H1 (cell line): ENCODE measurements at regions not wholly inside any gene's neighbourhood (a gene's known extent, or its start where the extent isn't known, plus 50 kb on each side); places are given as distances from the start of the nearest gene placed in this dataset.

ENCODE experiments used
- CTCF ChIA-PET: fragments of 300-600 bp; sonication (Branson Sonifier 250); formaldehyde crosslinking; loops from one replicate; lab custom pipeline; 2021; ENCODE audit not compliant: partially characterized antibody; lab: Charles Lee
- POLR2A ChIA-PET: fragments of 300-600 bp; sonication (Branson Sonifier 250); formaldehyde crosslinking; loops from one replicate; lab custom pipeline; 2021; ENCODE audit warnings: inconsistent platforms; ENCODE audit not compliant: partially characterized antibody; lab: Charles Lee
- DNase-seq, 2 experiments: peaks; one replicate each; pipeline versions ENCODE4 v3.0.0 to v3.0.0-alpha.2; 2010 to 2022; ENCODE audit warnings: low spot score in 2 of 2, low read depth in 1 of 2, mixed read lengths in 1 of 2
- FAIRE-seq: peaks from 2 replicates; lab custom pipeline; 2011; peaks lifted over from hg19 to GRCh38; lab: Jason Lieb, UNC
- H2AFZ ChIP-seq: 2 replicates; pipeline ENCODE4 v1.8.1; 2012; ENCODE audit warnings: low read length, inconsistent platforms
- H2AK5ac ChIP-seq: 2 replicates; pipeline ENCODE4 v1.6.1; 2013; ENCODE audit warnings: low read depth, low read length
- H2BK120ac ChIP-seq: replicated peaks from 2 replicates; pipeline ENCODE3; 2013; ENCODE audit warnings: low read depth, low read length, inconsistent platforms
- H2BK12ac ChIP-seq: 2 replicates; pipeline ENCODE4 v1.6.1; 2013; ENCODE audit warnings: low read depth, low read length
- H2BK15ac ChIP-seq: 2 replicates; pipeline ENCODE4 v1.6.1; 2013; ENCODE audit warnings: low read length
- H2BK20ac ChIP-seq: 2 replicates; pipeline ENCODE4 v1.6.1; 2013; ENCODE audit warnings: low read length
- H2BK5ac ChIP-seq: 2 replicates; pipeline ENCODE4 v1.6.1; 2013; ENCODE audit warnings: low read depth, low read length
- H3K14ac ChIP-seq: 2 replicates; pipeline ENCODE4 v1.6.1; 2013; ENCODE audit warnings: inconsistent platforms; ENCODE audit not compliant: insufficient read length
- H3K18ac ChIP-seq: 2 replicates; pipeline ENCODE4 v1.6.1; 2013; ENCODE audit warnings: low read length; ENCODE audit errors: extremely low read depth
- H3K23ac ChIP-seq: 2 replicates; pipeline ENCODE4 v1.6.1; 2013; ENCODE audit warnings: inconsistent platforms; ENCODE audit not compliant: insufficient read length
- H3K23me2 ChIP-seq: 2 replicates; pipeline ENCODE4 v1.6.1; 2013; ENCODE audit warnings: low read depth, low read length
- H3K27ac ChIP-seq: 2 replicates; pipeline ENCODE4 v1.6.1; 2011; ENCODE audit warnings: low read depth, low read length, inconsistent platforms
- H3K27me3 ChIP-seq, 4 experiments: replicated peaks in 1 of 4; 1 replicate in 1 of 4; 2 replicates in 3 of 4; pipeline versions ENCODE4 v1.6.1 to v1.8.1; 2011 to 2013; ENCODE audit warnings: low read length in 3 of 4, mild to moderate bottlenecking in 3 of 4, inconsistent platforms in 2 of 4, mixed read lengths in 2 of 4, moderate library complexity in 1 of 4; ENCODE audit not compliant: control insufficient read depth in 3 of 4, insufficient read depth in 3 of 4; ENCODE audit errors: extremely low read depth in 1 of 4
- H3K36me3 ChIP-seq, 4 experiments: 2 replicates each; pipeline versions ENCODE4 v1.6.1 to v1.8.1; 2011 to 2013; ENCODE audit warnings: mild to moderate bottlenecking in 4 of 4, low read length in 3 of 4, moderate library complexity in 2 of 4, control low read depth in 1 of 4, inconsistent platforms in 1 of 4; ENCODE audit not compliant: insufficient read depth in 4 of 4, control insufficient read depth in 2 of 4
- H3K4ac ChIP-seq: replicated peaks from 2 replicates; pipeline ENCODE3; 2013; ENCODE audit warnings: low read length, low read depth, mixed read lengths, inconsistent platforms; ENCODE audit not compliant: insufficient read length
- H3K4me1 ChIP-seq, 4 experiments: replicated peaks in 1 of 4; 1 replicate in 1 of 4; 2 replicates in 3 of 4; pipeline versions ENCODE4 v1.6.1 to v1.8.1; 2011 to 2013; ENCODE audit warnings: low read length in 3 of 4, inconsistent platforms in 2 of 4, mixed read lengths in 1 of 4; ENCODE audit not compliant: insufficient read depth in 4 of 4, control insufficient read depth in 3 of 4
- H3K4me2 ChIP-seq, 2 experiments: 2 replicates each; pipeline versions ENCODE4 v1.6.1 to v1.8.1; 2011 to 2013; ENCODE audit warnings: low read depth in 2 of 2, low read length in 2 of 2, control low read depth in 1 of 2, inconsistent platforms in 1 of 2, mild to moderate bottlenecking in 1 of 2; ENCODE audit not compliant: insufficient read depth in 1 of 2
- H3K4me3 ChIP-seq, 4 experiments: fragments of 200-600, 300-600 bp in 1 of 4; sonication (generic), shearing (Covaris generic), sonication (Bioruptor Twin) in 1 of 4; 2 replicates each; pipeline versions ENCODE4 v1.5.1 to v1.8.1; 2011 to 2016; ENCODE audit warnings: low read length in 4 of 4, low read depth in 3 of 4, control low read depth in 2 of 4, inconsistent platforms in 2 of 4, mild to moderate bottlenecking in 2 of 4, mixed read lengths in 1 of 4, moderate library complexity in 1 of 4; ENCODE audit not compliant: insufficient read depth in 2 of 4; ENCODE audit errors: extremely low read depth in 1 of 4
- H3K56ac ChIP-seq: replicated peaks from 2 replicates; pipeline ENCODE3; 2013; ENCODE audit warnings: low read depth, mild to moderate bottlenecking, mixed read lengths, low read length, inconsistent platforms; ENCODE audit not compliant: insufficient read length
- H3K79me1 ChIP-seq: 2 replicates; pipeline ENCODE4 v1.6.1; 2013; ENCODE audit warnings: low read depth, low read length, control low read depth
- H3K79me2 ChIP-seq, 2 experiments: 2 replicates each; pipeline versions ENCODE4 v1.6.1 to v1.8.1; 2012 to 2013; ENCODE audit warnings: low read length in 2 of 2, mild to moderate bottlenecking in 2 of 2, inconsistent platforms in 1 of 2; ENCODE audit not compliant: insufficient read depth in 2 of 2, control insufficient read depth in 1 of 2
- H3K9ac ChIP-seq, 4 experiments: replicated peaks in 1 of 4; 1 replicate in 1 of 4; 2 replicates in 3 of 4; pipeline versions ENCODE4 v1.6.1 to v1.8.1; 2011 to 2013; ENCODE audit warnings: low read depth in 3 of 4, low read length in 3 of 4, control low read depth in 2 of 4, mild to moderate bottlenecking in 2 of 4, moderate library complexity in 2 of 4, inconsistent platforms in 1 of 4; ENCODE audit errors: extremely low read depth in 1 of 4
- H3K9me3 ChIP-seq, 2 experiments: 2 replicates each; pipeline versions ENCODE4 v1.6.1 to v1.8.1; 2012 to 2013; ENCODE audit warnings: mild to moderate bottlenecking in 2 of 2, moderate library complexity in 2 of 2, control low read depth in 1 of 2, inconsistent platforms in 1 of 2, low read depth in 1 of 2, low read length in 1 of 2, mixed read lengths in 1 of 2; ENCODE audit not compliant: insufficient read depth in 2 of 2
- H4K20me1 ChIP-seq, 2 experiments: replicated peaks in 1 of 2; 2 replicates each; pipeline versions ENCODE3 to v1.8.1; 2011 to 2013; ENCODE audit warnings: inconsistent platforms in 2 of 2, low read length in 2 of 2, mild to moderate bottlenecking in 1 of 2; ENCODE audit not compliant: insufficient read depth in 2 of 2, control insufficient read depth in 1 of 2
- H4K5ac ChIP-seq: 2 replicates; pipeline ENCODE4 v1.6.1; 2013; ENCODE audit warnings: low read length, low read depth, mixed read lengths, inconsistent platforms; ENCODE audit not compliant: insufficient read length
- H4K8ac ChIP-seq: 2 replicates; pipeline ENCODE4 v1.8.0; 2013; ENCODE audit warnings: mild to moderate bottlenecking, moderate library complexity, low read length, inconsistent platforms; ENCODE audit not compliant: insufficient read depth; ENCODE audit errors: extremely low read depth
- H4K91ac ChIP-seq: replicated peaks from 2 replicates; pipeline ENCODE3; 2013; ENCODE audit warnings: low read length, mixed read lengths, inconsistent platforms; ENCODE audit not compliant: insufficient read length
- EGR1 ChIP-seq: IDR thresholded peaks from 2 replicates; pipeline ENCODE4 v1.6.1; 2011; ENCODE audit warnings: low read depth, low read length, borderline replicate concordance
- RXRA ChIP-seq: IDR thresholded peaks from 2 replicates; pipeline ENCODE4 v1.6.1; 2011; ENCODE audit warnings: low read depth, mild to moderate bottlenecking, low read length, moderate library complexity; ENCODE audit not compliant: insufficient read depth
- SP2 ChIP-seq: IDR thresholded peaks from 2 replicates; pipeline ENCODE4 v1.6.1; 2012; ENCODE audit warnings: mild to moderate bottlenecking, low read length, inconsistent platforms
- WGBS, 2 experiments: shearing (Covaris generic) in 1 of 2; methylation state at CpG; one replicate each; pipeline versions ENCODE4 v1.1.6 to v1.1.7; 2013 to 2015; ENCODE audit warnings: low lambda C conversion rate in 2 of 2, mixed read lengths in 2 of 2, inconsistent platforms in 1 of 2, low coverage in 1 of 2, missing lambda C conversion rate in 1 of 2; ENCODE audit not compliant: insufficient replicate concordance in 2 of 2, insufficient coverage in 1 of 2, insufficient read length in 1 of 2; ENCODE audit errors: extremely low coverage in 1 of 2, missing lambda C conversion rate in 1 of 2; 5-methylcytosine and 5-hydroxymethylcytosine counted together

GRCh38 chr9:3675946-3676345 lies 150.1 kb upstream of the RFX3 start:
- no peak overlapping the region for H2BK15ac ChIP-seq
- no peaks in the 10 kb centered on the region for H3K36me3 ChIP-seq
- no peak overlapping the region for H2BK120ac ChIP-seq
- H3K79me1 ChIP-seq, result no peaks in the 10 kb centered on the region
- H4K20me1 ChIP-seq, result no peaks in the 10 kb centered on the region
- no peak overlapping the region for H4K8ac ChIP-seq
- H3K4me3 ChIP-seq, result no peak overlapping the region
- H3K4ac ChIP-seq, result no peak overlapping the region
- POLR2A ChIA-PET, result no interaction called here
- no peak for TF ChIP-seq EGR1
- no peak for TF ChIP-seq SP2
- no peak for TF ChIP-seq RXRA
- no peak for DNase-seq
- H2BK5ac ChIP-seq, result no peak overlapping the region
- no peak overlapping the region for H3K4me2 ChIP-seq
- H3K18ac ChIP-seq, result no peak overlapping the region
- H3K27me3 ChIP-seq, result no peaks in the 10 kb centered on the region
- no peak overlapping the region for H4K91ac ChIP-seq
- H3K23me2 ChIP-seq, result peaks cover 3% of the 10 kb centered on the region; the same call in 1 of the 2 replicates
- no peaks in the 10 kb centered on the region for H3K79me2 ChIP-seq
- H2BK20ac ChIP-seq, result no peak overlapping the region
- H3K27ac ChIP-seq, result no peak overlapping the region
- no peak overlapping the region for H3K9ac ChIP-seq
- CTCF ChIA-PET, result interaction anchor here (0.6 kb wide), 1 partner anchor 1362 kb away, joined by 3 read pairs; no protein-coding TSS in a partner anchor
- no peaks in the 10 kb centered on the region for H3K9me3 ChIP-seq
- FAIRE-seq, result no peak
- H2AFZ ChIP-seq, result no peak overlapping the region
- no peak overlapping the region for H3K56ac ChIP-seq
- no peak overlapping the region for H3K23ac ChIP-seq
- H2AK5ac ChIP-seq, result no peak overlapping the region
- 93 to 100% methylated on average over 2 of the region's 2 CpGs for WGBS, 2 experiments
- no peak overlapping the region for H3K14ac ChIP-seq
- no peak overlapping the region for H2BK12ac ChIP-seq
- no peak overlapping the region for H4K5ac ChIP-seq
- H3K4me1 ChIP-seq, result no peaks in the 10 kb centered on the region
